Heart right ventricle (tissue), 16 donors: ENCODE measurements at regions not wholly inside any gene's neighbourhood (a gene's known extent, or its start where the extent isn't known, plus 50 kb on each side); places are given as distances from the start of the nearest gene placed in this dataset.

Experiments used
- ATAC-seq, 8 donors: fragments of 200-7000 bp; cut with Tn5 transposase; one replicate each; pipeline ENCODE4 v1.9.1; 2020; ENCODE audit warnings: mild to moderate bottlenecking in 8 of 8, moderate library complexity in 8 of 8, moderate number of reproducible peaks in 1 of 8
- DNase-seq, 2 donors: peaks; one replicate each; pipeline ENCODE4 v3.0.0-alpha.2; 2020
- H3K27ac ChIP-seq, 10 donors: fragments of 200-600 bp; sonication (generic) in 2 of 10; one replicate each; pipeline versions ENCODE4 v1.5.0 to v1.8.0; 2020 to 2022; ENCODE audit warnings: mild to moderate bottlenecking in 3 of 10
- H3K27me3 ChIP-seq, 7 donors: fragments of 200-600 bp; one replicate each; pipeline ENCODE4 v1.8.0; 2021 to 2022; ENCODE audit warnings: mild to moderate bottlenecking in 2 of 7
- H3K36me3 ChIP-seq, 9 donors: fragments of 200-600 bp; sonication (generic) in 1 of 9; one replicate each; pipeline versions ENCODE4 v1.5.0 to v1.8.0; 2020 to 2022; ENCODE audit warnings: mild to moderate bottlenecking in 2 of 9
- H3K4me1 ChIP-seq, 9 donors: fragments of 200-600 bp; sonication (generic) in 1 of 9; one replicate each; pipeline versions ENCODE4 v1.5.0 to v1.8.0; 2020 to 2022; ENCODE audit warnings: mild to moderate bottlenecking in 4 of 9
- H3K4me3 ChIP-seq, 10 donors: fragments of 200-600 bp; sonication (generic) in 2 of 10; one replicate each; pipeline versions ENCODE4 v1.5.0 to v1.8.0; 2020 to 2022; ENCODE audit warnings: mild to moderate bottlenecking in 7 of 10, moderate library complexity in 2 of 10
- H3K9me3 ChIP-seq, 11 donors: fragments of 200-600 bp in 10 of 11; sonication (generic) in 2 of 11; one replicate each; pipeline versions ENCODE4 v1.5.0 to v1.8.0; 2013 to 2022; ENCODE audit warnings: mild to moderate bottlenecking in 2 of 11, control low read depth in 1 of 11, moderate library complexity in 1 of 11
- whole genome bisulfite sequencing, 2 donors: extraction: QIAGEN DNeasy Blood & Tissue Kit; methylation state at CpG; one replicate each; pipeline ENCODE4 v1.1.7; 2013; ENCODE audit warnings: inconsistent platforms in 1 of 2; 5-methylcytosine and 5-hydroxymethylcytosine counted together
- intact Hi-C, 10 donors: fragments of 100-400 bp; cut with DNase I; formaldehyde crosslinking; loops; one replicate each; pipeline versions ENCODE4 v1.11.1 to v1.14.2; 2022
- TF ChIP-seq, protein P1 (sequence below), 9 donors: fragments of 200-600 bp; sonication (generic) in 2 of 9; IDR thresholded peaks; one replicate each; pipeline versions ENCODE4 v1.5.0 to v1.8.0; 2021 to 2022; ENCODE audit warnings: antibody characterized with exemption in 9 of 9, mild to moderate bottlenecking in 5 of 9, moderate library complexity in 1 of 9
- donor health status: Arrhythmogenic right ventricular cardiomyopathy.
- donor health status: ischemic (EF 13 %, LVEDD 7.1; RV severe dilation, severe dysfunction).
- donor health status: healthy with polysubstance abuse.
- donor health status: DM: no; HTN: yes; CAD: no.
- donor health status: DM: no; HTN: no; CAD: no.
- donor health status: ischemic (EF 25% LVEDD 6.9; RV normal size, moderate dysfunction).
- donor health status: ischemic (EF 25% LVEDD 5.7; RV mildly dilated, moderate dysfunction).
- donor health status: healthy.
- donor health status: DM: yes; HTN: yes; CAD: no.
- donor health status: Ischemic cardiomyopathy.
- donor health status: ischemic (EF 35%, LVEDD 5.7; RV mildly dilated, moderate dysfunction).
- donor health status: nonischemic (EF 11% LVEDD 7.7; RV severe dilation, severe dysfunction).
- donor health status: DM: yes; HTN: yes; CAD: no.
- donor health status: PGD.
- donor health status: ischemic (EF 29% LVEDD 5.4; RV normal size, mild dysfunction).
- donor health status: nonischemic (EF 23%, LVEDD 6.1; RV moderate dilation, normal function).

DNA sequence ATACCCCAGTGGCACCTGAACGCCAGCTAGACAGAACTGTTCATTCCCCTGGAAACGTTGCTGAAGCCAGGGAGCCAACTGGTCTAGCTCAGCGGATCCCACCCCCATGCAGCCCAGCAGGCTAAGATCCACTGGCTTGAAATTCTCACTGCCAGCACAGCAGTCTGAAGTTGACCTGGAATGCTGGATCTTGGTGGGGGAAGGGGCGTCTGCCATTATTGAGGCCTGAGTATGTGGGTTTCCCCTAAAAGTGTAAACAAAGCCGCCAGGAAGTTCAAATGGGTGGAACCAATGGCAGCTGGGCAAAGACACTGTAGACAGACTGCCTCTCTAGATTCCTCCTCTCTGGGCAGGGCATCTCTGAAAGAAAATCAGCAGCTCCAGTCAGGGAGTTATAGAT, 213.0 kb downstream of the NKX6-1 start:
- TF ChIP-seq, protein P1, sequence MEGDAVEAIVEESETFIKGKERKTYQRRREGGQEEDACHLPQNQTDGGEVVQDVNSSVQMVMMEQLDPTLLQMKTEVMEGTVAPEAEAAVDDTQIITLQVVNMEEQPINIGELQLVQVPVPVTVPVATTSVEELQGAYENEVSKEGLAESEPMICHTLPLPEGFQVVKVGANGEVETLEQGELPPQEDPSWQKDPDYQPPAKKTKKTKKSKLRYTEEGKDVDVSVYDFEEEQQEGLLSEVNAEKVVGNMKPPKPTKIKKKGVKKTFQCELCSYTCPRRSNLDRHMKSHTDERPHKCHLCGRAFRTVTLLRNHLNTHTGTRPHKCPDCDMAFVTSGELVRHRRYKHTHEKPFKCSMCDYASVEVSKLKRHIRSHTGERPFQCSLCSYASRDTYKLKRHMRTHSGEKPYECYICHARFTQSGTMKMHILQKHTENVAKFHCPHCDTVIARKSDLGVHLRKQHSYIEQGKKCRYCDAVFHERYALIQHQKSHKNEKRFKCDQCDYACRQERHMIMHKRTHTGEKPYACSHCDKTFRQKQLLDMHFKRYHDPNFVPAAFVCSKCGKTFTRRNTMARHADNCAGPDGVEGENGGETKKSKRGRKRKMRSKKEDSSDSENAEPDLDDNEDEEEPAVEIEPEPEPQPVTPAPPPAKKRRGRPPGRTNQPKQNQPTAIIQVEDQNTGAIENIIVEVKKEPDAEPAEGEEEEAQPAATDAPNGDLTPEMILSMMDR (IDR thresholded peaks at IDR 0.05), result no peak

DNA sequence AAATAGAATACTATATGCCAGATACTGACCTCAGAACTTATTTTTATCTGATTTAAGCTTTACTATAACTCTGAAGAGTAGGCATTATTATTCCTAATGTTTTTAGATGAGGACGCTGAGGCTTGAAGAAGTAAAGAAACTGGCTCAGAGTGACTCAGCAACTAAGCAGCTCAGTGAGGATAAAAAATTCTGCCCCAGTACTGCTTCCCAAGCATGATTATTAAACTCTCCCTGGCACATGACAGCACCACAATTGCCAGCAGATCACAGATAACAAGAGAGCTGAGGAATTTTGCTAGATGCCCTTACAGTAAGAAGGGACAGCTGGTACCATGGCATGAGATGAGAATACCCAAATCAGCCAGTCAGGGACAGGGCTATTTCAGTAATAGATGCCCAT, 219.4 kb downstream of the NKX6-1 start:
- DNase-seq (no peak), ATAC-seq (no peak)
- WGBS, 2 donors, result 49 to 56% methylated on average over 1 of the region's 1 CpG
- no peak overlapping the region for H3K27ac ChIP-seq
- intact Hi-C loops, result no loop called here
- no peaks in the 10 kb centered on the region for H3K4me1 ChIP-seq
- H3K36me3 ChIP-seq, result no peaks in the 10 kb centered on the region
- no peak overlapping the region for H3K4me3 ChIP-seq
- TF ChIP-seq, protein P1 (IDR thresholded peaks at IDR 0.05), result no peak
- H3K9me3 ChIP-seq, result no peaks in the 10 kb centered on the region
- no peaks in the 10 kb centered on the region for H3K27me3 ChIP-seq

More for the DNA sequence above, 213.0 kb downstream of the NKX6-1 start:
- Histone ChIP-seq H3K36me3 (no peaks in the 10 kb centered on the region), H3K4me3 (no peak overlapping the region), H3K27me3 (no peaks in the 10 kb centered on the region), H3K4me1 (no peaks in the 10 kb centered on the region), H3K27ac (no peak overlapping the region), H3K9me3 (peaks cover 0 to 29% (median under 1%) of the 10 kb centered on the region in 11 donors)
- WGBS, 2 donors, result 61 to 62% methylated on average over 5 of the region's 5 CpGs
- ATAC-seq, result no peak
- no peak for DNase-seq
- intact Hi-C loops, result no loop called here

DNA sequence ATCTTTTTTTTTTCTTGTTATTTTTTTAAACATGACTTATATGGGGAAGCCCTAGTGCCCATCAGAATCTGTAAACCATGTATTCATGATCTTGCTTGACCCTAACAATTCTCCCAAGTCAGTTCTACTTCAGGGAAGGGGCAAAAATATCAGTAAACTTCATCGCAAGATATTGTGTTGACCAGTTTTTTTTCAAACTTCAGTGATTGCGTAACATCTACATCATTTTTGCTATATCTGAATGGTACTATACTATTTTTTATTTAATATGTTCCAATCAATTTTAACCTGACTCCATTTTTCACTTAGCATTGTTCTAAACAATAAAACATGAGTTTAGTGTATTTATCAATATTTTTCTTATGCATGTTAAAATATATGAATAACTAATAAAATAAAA, 221.2 kb downstream of the NKX6-1 start:
- Histone ChIP-seq H3K9me3 (no peaks in the 10 kb centered on the region), H3K36me3 (no peaks in the 10 kb centered on the region), H3K4me1 (no peaks in the 10 kb centered on the region), H3K27me3 (no peaks in the 10 kb centered on the region), H3K4me3 (no peak overlapping the region), H3K27ac (no peak overlapping the region)
- WGBS, 2 donors, result 68 to 90% methylated on average over 2 of the region's 2 CpGs
- TF ChIP-seq, protein P1 (IDR thresholded peaks at IDR 0.05), result no peak
- intact Hi-C loops, result no loop called here
- ATAC-seq (no peak), DNase-seq (no peak)

DNA sequence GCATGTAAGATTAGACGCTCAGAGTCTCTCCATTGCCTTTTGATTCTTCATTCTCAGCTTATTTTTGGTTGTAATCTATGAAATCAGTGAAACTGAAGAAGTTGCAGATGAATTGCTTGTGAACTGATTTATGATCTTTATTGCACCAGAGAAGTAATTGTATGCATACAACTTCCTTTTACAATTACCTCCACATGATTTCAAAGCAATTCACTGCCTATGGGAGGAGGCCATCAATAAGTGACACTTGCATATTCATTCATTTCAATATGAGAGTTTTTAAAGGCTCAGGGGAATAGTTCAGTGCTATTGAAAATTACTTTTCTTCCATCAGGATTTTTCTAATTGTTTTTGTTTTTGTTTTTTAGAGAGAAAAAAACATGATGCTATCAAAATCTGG, 222.3 kb downstream of the NKX6-1 start:
- 73 to 75% methylated on average over 1 of the region's 1 CpG for WGBS, 2 donors
- H3K27ac ChIP-seq, result no peak overlapping the region
- intact Hi-C loops, result no loop called here
- DNase-seq (no peak), ATAC-seq (no peak)
- H3K9me3 ChIP-seq, result no peaks in the 10 kb centered on the region
- H3K4me1 ChIP-seq, result no peaks in the 10 kb centered on the region
- H3K36me3 ChIP-seq, result no peaks in the 10 kb centered on the region
- no peaks in the 10 kb centered on the region for H3K27me3 ChIP-seq
- TF ChIP-seq, protein P1 (IDR thresholded peaks at IDR 0.05), result no peak
- H3K4me3 ChIP-seq, result no peak overlapping the region
